ENCODE measurements at regions not wholly inside any gene's neighbourhood (a gene's known extent, or its start where the extent isn't known, plus 50 kb on each side); places are given as distances from the start of the nearest gene placed in this dataset.
A peak's percentile ranks its signal among the peaks of the same experiment; 100 is the strongest.

DNA sequence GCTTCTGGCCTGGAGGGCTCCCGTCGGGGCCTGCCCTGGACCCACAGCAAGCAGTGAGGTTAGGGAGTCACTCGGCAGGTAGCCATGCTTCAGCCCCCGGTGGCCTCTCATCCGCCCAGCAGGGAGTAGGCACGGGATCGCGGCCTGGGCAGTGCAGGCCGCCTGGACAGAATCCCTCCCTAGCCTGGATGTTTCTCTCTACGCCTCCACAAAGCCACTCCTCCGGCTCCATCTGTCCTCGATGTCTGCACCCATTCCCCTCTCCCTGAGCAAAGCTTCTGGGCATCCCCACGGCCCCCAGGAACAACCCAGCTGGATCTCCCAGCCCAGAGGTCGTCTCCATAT lies 145.2 kb downstream of the RBFOX3 start (continued):
- TF ChIP-seq, protein P1, sequence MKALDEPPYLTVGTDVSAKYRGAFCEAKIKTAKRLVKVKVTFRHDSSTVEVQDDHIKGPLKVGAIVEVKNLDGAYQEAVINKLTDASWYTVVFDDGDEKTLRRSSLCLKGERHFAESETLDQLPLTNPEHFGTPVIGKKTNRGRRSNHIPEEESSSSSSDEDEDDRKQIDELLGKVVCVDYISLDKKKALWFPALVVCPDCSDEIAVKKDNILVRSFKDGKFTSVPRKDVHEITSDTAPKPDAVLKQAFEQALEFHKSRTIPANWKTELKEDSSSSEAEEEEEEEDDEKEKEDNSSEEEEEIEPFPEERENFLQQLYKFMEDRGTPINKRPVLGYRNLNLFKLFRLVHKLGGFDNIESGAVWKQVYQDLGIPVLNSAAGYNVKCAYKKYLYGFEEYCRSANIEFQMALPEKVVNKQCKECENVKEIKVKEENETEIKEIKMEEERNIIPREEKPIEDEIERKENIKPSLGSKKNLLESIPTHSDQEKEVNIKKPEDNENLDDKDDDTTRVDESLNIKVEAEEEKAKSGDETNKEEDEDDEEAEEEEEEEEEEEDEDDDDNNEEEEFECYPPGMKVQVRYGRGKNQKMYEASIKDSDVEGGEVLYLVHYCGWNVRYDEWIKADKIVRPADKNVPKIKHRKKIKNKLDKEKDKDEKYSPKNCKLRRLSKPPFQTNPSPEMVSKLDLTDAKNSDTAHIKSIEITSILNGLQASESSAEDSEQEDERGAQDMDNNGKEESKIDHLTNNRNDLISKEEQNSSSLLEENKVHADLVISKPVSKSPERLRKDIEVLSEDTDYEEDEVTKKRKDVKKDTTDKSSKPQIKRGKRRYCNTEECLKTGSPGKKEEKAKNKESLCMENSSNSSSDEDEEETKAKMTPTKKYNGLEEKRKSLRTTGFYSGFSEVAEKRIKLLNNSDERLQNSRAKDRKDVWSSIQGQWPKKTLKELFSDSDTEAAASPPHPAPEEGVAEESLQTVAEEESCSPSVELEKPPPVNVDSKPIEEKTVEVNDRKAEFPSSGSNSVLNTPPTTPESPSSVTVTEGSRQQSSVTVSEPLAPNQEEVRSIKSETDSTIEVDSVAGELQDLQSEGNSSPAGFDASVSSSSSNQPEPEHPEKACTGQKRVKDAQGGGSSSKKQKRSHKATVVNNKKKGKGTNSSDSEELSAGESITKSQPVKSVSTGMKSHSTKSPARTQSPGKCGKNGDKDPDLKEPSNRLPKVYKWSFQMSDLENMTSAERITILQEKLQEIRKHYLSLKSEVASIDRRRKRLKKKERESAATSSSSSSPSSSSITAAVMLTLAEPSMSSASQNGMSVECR (CRISPR knock-in tag; IDR thresholded peaks at IDR 0.05; ENCODE audit: borderline replicate concordance) = no peak
- no peak for TF ChIP-seq TEAD1 (CRISPR knock-in tag; IDR thresholded peaks at IDR 0.05)
- no peak for TF ChIP-seq TEAD4 (CRISPR knock-in tag; IDR thresholded peaks at IDR 0.05)
- TF ChIP-seq, protein P2, sequence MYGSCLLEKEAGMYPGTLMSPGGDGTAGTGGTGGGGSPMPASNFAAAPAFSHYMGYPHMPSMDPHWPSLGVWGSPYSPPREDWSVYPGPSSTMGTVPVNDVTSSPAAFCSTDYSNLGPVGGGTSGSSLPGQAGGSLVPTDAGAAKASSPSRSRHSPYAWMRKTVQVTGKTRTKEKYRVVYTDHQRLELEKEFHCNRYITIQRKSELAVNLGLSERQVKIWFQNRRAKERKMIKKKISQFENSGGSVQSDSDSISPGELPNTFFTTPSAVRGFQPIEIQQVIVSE (CRISPR knock-in tag; IDR thresholded peaks at IDR 0.05; ENCODE audit: borderline replicate concordance) = no peak
- TF ChIP-seq SMAD3 (CRISPR knock-in tag; IDR thresholded peaks at IDR 0.05; ENCODE audit: borderline replicate concordance) = no peak
- no peak for TF ChIP-seq JAZF1 (CRISPR knock-in tag; IDR thresholded peaks at IDR 0.05)

DNA sequence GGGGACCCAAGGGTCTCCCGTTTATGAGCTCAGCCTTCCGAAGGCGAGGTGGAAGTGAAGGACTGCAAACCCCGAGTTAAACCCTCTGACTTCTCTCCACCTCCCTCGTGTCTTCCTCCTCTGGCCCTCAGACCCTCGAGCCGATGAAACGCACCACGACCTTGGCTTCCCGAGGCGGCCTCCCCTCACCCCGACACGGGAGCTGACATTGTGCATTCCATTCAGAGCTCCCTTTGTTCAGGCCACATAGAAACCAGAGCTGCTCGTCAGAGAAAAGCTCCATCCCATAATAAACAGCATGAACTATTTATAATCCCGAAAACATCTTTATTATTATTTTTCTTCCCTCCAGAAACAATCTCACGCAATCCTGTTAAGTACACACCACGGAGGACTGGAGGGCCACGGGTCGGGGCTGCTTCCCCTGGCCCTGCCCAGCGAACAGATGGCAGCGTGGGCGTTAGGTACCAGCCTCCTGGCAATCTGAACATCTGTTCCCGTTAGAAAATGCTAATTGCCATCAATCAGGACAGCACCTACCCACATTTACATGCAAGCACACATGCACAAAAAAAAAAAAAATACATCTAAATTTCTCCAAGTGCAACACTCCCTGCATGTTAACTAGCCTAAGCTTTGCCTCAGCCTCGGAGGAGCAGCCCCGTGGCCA lies 145.7 kb downstream of the RBFOX3 start:
- H3K4me3 Mint-ChIP-seq = no peak overlapping the region
- ATAC-seq (no peak), DNase-seq (ENCODE audit: low spot score) (no peak)
- no peak for TF ChIP-seq SMAD4 (CRISPR knock-in tag; IDR thresholded peaks at IDR 0.05)
- no peak for TF ChIP-seq EMX1 (CRISPR knock-in tag; IDR thresholded peaks at IDR 0.05)
- TF ChIP-seq ATF1 (CRISPR knock-in tag; IDR thresholded peaks at IDR 0.05) = no peak
- TF ChIP-seq TCF7 (CRISPR knock-in tag; IDR thresholded peaks at IDR 0.05; ENCODE audit: low read depth) = no peak
- no peak for TF ChIP-seq HMGA2 (CRISPR knock-in tag; IDR thresholded peaks at IDR 0.05)
- TF ChIP-seq SP1 (CRISPR knock-in tag; conservative IDR thresholded peaks at IDR 0.05) = no peak
- TF ChIP-seq NR1H2 (CRISPR knock-in tag; IDR thresholded peaks at IDR 0.05) = no peak
- TF ChIP-seq, protein P3, sequence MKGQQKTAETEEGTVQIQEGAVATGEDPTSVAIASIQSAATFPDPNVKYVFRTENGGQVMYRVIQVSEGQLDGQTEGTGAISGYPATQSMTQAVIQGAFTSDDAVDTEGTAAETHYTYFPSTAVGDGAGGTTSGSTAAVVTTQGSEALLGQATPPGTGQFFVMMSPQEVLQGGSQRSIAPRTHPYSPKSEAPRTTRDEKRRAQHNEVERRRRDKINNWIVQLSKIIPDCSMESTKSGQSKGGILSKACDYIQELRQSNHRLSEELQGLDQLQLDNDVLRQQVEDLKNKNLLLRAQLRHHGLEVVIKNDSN (CRISPR knock-in tag; IDR thresholded peaks at IDR 0.05) = no peak
- TF ChIP-seq, protein P4, sequence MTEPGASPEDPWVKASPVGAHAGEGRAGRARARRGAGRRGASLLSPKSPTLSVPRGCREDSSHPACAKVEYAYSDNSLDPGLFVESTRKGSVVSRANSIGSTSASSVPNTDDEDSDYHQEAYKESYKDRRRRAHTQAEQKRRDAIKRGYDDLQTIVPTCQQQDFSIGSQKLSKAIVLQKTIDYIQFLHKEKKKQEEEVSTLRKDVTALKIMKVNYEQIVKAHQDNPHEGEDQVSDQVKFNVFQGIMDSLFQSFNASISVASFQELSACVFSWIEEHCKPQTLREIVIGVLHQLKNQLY (CRISPR knock-in tag; IDR thresholded peaks at IDR 0.05) = no peak
- no peak for TF ChIP-seq NFE2L1 (CRISPR knock-in tag; IDR thresholded peaks at IDR 0.05)
- TF ChIP-seq ZBTB21 (CRISPR knock-in tag; IDR thresholded peaks at IDR 0.05; ENCODE audit: borderline replicate concordance) = no peak
- TF ChIP-seq MXD4 (CRISPR knock-in tag; IDR thresholded peaks at IDR 0.05; ENCODE audit: borderline replicate concordance) = no peak
- TF ChIP-seq, protein P5, sequence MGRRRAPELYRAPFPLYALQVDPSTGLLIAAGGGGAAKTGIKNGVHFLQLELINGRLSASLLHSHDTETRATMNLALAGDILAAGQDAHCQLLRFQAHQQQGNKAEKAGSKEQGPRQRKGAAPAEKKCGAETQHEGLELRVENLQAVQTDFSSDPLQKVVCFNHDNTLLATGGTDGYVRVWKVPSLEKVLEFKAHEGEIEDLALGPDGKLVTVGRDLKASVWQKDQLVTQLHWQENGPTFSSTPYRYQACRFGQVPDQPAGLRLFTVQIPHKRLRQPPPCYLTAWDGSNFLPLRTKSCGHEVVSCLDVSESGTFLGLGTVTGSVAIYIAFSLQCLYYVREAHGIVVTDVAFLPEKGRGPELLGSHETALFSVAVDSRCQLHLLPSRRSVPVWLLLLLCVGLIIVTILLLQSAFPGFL (CRISPR knock-in tag; IDR thresholded peaks at IDR 0.05; ENCODE audit: borderline replicate concordance) = no peak
- TF ChIP-seq, protein P6, sequence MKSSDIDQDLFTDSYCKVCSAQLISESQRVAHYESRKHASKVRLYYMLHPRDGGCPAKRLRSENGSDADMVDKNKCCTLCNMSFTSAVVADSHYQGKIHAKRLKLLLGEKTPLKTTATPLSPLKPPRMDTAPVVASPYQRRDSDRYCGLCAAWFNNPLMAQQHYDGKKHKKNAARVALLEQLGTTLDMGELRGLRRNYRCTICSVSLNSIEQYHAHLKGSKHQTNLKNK (CRISPR knock-in tag; IDR thresholded peaks at IDR 0.05) = no peak
- TF ChIP-seq SOX15 (CRISPR knock-in tag; IDR thresholded peaks at IDR 0.05) = no peak
- no peak for TF ChIP-seq ZNF219 (CRISPR knock-in tag; IDR thresholded peaks at IDR 0.05; ENCODE audit: borderline replicate concordance)
- TF ChIP-seq, protein P7, sequence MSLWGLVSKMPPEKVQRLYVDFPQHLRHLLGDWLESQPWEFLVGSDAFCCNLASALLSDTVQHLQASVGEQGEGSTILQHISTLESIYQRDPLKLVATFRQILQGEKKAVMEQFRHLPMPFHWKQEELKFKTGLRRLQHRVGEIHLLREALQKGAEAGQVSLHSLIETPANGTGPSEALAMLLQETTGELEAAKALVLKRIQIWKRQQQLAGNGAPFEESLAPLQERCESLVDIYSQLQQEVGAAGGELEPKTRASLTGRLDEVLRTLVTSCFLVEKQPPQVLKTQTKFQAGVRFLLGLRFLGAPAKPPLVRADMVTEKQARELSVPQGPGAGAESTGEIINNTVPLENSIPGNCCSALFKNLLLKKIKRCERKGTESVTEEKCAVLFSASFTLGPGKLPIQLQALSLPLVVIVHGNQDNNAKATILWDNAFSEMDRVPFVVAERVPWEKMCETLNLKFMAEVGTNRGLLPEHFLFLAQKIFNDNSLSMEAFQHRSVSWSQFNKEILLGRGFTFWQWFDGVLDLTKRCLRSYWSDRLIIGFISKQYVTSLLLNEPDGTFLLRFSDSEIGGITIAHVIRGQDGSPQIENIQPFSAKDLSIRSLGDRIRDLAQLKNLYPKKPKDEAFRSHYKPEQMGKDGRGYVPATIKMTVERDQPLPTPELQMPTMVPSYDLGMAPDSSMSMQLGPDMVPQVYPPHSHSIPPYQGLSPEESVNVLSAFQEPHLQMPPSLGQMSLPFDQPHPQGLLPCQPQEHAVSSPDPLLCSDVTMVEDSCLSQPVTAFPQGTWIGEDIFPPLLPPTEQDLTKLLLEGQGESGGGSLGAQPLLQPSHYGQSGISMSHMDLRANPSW (CRISPR knock-in tag; conservative IDR thresholded peaks at IDR 0.05; ENCODE audit: low read depth) = no peak
- TF ChIP-seq, protein P8, sequence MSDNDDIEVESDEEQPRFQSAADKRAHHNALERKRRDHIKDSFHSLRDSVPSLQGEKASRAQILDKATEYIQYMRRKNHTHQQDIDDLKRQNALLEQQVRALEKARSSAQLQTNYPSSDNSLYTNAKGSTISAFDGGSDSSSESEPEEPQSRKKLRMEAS (CRISPR knock-in tag; IDR thresholded peaks at IDR 0.05) = no peak
- TF ChIP-seq ZNF671 (CRISPR knock-in tag; IDR thresholded peaks at IDR 0.05) = no peak
- TF ChIP-seq, protein P9, sequence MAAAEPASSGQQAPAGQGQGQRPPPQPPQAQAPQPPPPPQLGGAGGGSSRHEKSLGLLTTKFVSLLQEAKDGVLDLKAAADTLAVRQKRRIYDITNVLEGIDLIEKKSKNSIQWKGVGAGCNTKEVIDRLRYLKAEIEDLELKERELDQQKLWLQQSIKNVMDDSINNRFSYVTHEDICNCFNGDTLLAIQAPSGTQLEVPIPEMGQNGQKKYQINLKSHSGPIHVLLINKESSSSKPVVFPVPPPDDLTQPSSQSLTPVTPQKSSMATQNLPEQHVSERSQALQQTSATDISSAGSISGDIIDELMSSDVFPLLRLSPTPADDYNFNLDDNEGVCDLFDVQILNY (CRISPR knock-in tag; IDR thresholded peaks at IDR 0.05) = no peak
- H3K27ac Mint-ChIP-seq = peak overlapping the region; percentile 15; the same call in 1 of the 2 replicates
- peaks cover 9% of the 10 kb centered on the region for H3K4me1 Mint-ChIP-seq
- H3K36me3 Mint-ChIP-seq = no peaks in the 10 kb centered on the region
- H3K27me3 Mint-ChIP-seq (ENCODE audit: low read depth) = no peaks in the 10 kb centered on the region
- H3K9me3 Mint-ChIP-seq = 0 out of 2 replicates have a peak, but pooled peaks cover 4% of the 10 kb centered on the region
- ChIA-PET POLR2A (no interaction called here), CTCF (interaction anchor here (0.6 to 1.2 kb wide), 3 partner anchors 13 to 244 kb away, joined by 3 read pairs; no protein-coding TSS in a partner anchor)

Data from WTC11 (cell line).